LNCAP (cell line): ENCODE measurements at regions not wholly inside any gene's neighbourhood (a gene's known extent, or its start where the extent isn't known, plus 50 kb on each side); places are given as distances from the start of the nearest gene placed in this dataset.

ENCODE experiments used
- TF ChIP-seq, protein P1 (sequence below): fragments of 450-650 bp; IDR thresholded peaks from 2 replicates; pipeline ENCODE4 v1.5.1; 2017; ENCODE audit warnings: mild to moderate bottlenecking

DNA sequence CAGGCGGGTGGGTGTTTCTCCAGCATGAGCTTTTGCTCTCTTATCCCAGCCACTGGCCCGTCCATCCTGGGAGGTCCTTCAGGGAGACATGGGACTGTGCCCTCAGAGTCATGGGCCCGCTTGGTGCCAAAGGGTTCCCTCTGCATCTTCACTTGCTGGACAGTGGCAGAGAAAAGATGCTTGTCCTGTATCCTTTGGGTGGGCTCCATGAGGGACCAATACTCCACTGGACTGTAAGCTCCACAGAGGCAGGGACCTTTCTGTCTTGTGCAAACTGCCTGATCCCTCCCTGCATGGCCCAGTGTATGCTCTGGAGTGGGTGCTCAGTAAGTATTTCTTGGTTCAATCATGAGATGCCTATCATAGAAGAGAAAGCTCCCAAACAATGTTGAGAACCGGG is 184.8 kb upstream of the WSCD1 start:
- TF ChIP-seq, protein P1, sequence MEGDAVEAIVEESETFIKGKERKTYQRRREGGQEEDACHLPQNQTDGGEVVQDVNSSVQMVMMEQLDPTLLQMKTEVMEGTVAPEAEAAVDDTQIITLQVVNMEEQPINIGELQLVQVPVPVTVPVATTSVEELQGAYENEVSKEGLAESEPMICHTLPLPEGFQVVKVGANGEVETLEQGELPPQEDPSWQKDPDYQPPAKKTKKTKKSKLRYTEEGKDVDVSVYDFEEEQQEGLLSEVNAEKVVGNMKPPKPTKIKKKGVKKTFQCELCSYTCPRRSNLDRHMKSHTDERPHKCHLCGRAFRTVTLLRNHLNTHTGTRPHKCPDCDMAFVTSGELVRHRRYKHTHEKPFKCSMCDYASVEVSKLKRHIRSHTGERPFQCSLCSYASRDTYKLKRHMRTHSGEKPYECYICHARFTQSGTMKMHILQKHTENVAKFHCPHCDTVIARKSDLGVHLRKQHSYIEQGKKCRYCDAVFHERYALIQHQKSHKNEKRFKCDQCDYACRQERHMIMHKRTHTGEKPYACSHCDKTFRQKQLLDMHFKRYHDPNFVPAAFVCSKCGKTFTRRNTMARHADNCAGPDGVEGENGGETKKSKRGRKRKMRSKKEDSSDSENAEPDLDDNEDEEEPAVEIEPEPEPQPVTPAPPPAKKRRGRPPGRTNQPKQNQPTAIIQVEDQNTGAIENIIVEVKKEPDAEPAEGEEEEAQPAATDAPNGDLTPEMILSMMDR: no peak

DNA sequence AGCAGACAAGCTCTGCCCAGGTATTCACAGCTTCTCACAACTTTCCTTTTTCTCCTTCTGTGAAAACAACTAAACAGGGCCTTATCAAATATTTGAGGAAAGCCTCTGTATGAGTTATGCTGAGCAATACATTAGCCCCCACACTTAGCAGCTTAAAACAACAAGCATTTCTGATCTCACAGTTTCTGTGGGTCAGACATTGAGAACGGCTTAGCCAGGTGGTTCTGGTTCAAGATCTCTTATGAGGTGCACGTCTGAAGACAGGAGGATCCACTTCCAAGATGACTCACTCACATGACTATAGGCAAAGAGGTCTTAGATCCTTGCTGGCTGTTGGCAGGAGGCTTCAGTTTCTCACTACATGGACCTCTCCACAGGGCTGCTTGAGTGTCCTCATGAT is 181.4 kb upstream of the WSCD1 start:
- TF ChIP-seq, protein P1: no peak

DNA sequence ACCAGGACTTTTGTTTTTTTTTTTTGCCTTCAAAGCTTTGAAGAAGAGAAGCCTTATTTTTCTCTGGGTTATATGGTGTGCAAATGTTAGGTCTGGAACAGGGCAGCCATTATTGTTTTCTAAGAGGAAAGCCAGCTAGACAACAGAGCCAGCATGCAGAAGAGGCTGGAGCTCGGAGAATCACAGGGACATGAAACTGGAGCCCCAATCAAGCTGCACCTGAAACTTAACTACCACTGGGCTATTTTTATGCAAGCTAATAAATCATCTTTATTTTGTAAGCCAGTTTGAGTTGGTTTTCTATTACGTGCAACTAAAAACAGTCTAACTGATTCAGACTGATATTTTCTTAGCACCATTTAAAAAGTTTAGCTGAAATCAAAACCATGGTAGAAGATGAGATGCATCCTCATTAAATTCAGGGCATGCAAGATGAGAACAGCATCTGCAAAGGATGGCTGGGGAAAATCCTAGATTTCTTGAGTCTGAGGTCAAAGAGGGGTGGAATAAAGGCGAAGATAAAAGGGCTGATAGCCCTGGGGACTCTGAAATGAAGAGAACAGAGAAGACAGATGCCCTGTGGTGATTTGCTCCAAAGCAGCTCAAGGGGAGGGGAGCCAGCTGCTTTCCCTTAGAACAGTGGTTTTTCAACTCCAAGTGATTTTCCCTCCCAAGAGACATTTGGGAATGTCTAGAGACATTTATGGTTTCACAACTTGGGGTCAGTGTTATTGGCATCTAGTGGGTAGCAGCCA is 177.1 kb upstream of the WSCD1 start:
- TF ChIP-seq, protein P1: no peak

DNA sequence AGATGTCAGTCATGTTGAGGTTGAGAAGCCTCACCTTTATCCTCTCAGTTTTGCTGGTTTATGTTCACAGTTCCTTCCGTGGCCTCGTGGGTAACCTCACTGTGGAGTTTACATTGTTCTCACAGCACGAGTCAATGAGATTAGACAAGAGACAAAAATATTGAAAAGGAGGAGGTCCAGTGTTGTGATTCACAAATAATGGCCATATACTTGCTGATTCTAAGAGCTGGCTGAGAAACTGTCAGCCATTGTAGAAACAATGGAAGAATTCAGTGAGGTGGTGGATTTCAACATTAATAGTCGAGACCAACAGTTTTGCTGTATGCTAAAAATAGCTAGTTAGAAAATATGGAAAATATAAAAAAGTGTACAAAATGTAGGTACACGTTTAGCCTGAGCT is 176.4 kb upstream of the WSCD1 start:
- TF ChIP-seq, protein P1: no peak

DNA sequence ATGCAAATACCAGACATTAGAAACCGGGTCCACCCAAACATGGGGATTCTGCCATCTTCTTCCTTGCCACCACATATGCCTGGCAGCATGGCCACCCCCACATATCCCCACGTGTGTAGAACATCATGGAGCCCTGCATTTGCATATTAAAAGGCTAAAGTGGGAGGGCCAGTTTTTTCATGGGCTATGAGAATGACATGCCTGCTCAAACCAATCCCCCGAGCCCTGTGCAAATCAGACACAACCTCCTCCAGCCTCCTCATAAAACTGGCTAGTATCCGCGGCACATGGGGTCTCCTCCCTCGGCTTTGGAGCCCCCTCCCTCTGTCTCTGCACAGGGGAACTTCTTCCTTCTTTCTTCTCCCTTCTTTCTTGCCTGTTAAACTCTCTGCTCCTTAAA is 174.9 kb upstream of the WSCD1 start:
- TF ChIP-seq, protein P1: no peak

DNA sequence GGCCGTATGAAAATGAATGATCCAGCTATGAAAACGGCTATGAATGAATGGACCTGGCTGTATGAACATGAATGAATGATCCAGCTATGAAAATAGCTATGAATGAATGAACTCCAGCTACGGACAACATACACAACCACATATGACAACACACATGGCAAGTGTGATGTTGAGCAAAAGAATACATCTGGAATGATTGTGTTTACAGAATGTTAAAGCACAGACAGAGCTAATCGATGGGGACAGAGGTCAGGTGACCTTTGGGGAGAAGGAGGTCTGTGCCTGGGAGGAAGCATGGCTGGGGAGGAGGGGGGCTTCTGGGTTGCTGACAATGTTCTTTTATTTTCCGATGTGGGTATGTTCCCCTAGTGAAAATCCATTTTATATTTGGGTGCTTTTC is 174.0 kb upstream of the WSCD1 start:
- TF ChIP-seq, protein P1: no peak

DNA sequence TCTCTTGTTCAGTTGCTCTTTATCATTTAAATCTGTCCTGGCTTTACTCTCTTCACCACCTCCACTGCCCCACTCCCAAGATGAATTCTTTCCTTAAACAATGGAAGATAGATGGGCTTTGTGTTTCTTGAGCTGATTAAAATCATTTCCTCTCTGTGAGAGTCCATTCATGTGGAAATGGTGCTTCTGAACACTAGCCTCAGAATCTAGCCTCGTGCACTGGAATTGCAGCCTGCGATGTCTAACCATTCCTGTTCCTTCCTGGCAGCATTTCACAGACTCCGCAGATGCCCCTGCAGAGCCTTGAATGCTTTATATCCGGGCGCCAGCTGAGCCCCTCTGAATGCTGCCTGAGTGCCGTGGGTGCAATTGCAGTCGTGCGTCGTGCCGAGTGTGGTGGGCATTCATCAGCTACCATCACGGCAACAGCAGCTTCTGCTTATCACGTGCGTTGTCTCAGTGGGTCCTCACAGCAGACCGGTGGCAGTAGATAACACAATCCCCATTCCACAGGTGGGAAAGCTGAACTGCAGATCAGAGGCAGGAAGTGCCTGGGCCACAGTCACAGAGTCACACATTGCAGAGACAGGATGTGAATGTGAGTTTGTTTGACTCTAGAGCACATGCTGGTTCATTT is 172.8 kb upstream of the WSCD1 start:
- TF ChIP-seq, protein P1: no peak
